K562 (cell line): ENCODE measurements at regions not wholly inside any gene's neighbourhood (a gene's known extent, or its start where the extent isn't known, plus 50 kb on each side); places are given as distances from the start of the nearest gene placed in this dataset.

Source experiments
- ATAC-seq: fragments of 200-7000 bp; cut with Tn5 transposase; 3 replicates; pipeline ENCODE4 v1.9.1; 2020; ENCODE audit warnings: moderate library complexity
- BruUV-seq: library from RNA; stranded (reverse); fragments of 400-500 nt; replicated peaks from 2 replicates; lab custom pipeline; 2021; lab: Mats Ljungman, UMichigan
- CTCF ChIA-PET: fragments of 300-600 bp; formaldehyde crosslinking; extraction: SDS; loops from one replicate; lab custom pipeline; 2021; ENCODE audit warnings: low intra/inter-chr PET ratio; lab: Yijun Ruan, JAX
- POLR2A ChIA-PET: fragments of 300-600, 350-650 bp; sonication (Branson Sonifier 250); formaldehyde crosslinking; extraction: SDS; loops from one replicate; lab custom pipeline; 2021; ENCODE audit warnings: antibody characterized with exemption, inconsistent platforms; lab: Yijun Ruan, JAX
- DNase-seq, 4 experiments: peaks; one replicate each; pipeline versions ENCODE4 v3.0.0 to v3.0.0-alpha.2; 2011 to 2018; ENCODE audit warnings: low spot score in 3 of 4, mixed read lengths in 3 of 4; ENCODE audit errors: extremely low read depth in 1 of 4
- FAIRE-seq: peaks from 2 replicates; lab custom pipeline; 2011; peaks lifted over from hg19 to GRCh38; lab: Jason Lieb, UNC
- H2AFZ ChIP-seq: 2 replicates; pipeline ENCODE4 v1.6.0; 2011; ENCODE audit warnings: low read depth, low read length, control low read depth, inconsistent platforms
- H3K27ac ChIP-seq: fragments of 200-600 bp; 3 replicates; pipeline ENCODE4 v1.8.0; 2011; ENCODE audit warnings: low read depth, mild to moderate bottlenecking, control low read depth, inconsistent platforms, low read length, moderate library complexity, mixed read lengths; ENCODE audit errors: extremely low read depth
- H3K27me3 ChIP-seq, 2 experiments: fragments of 300-600 bp in 1 of 2; 2 replicates in 1 of 2; 3 replicates in 1 of 2; pipeline versions ENCODE4 v1.6.0 to v1.8.0; 2011; ENCODE audit warnings: inconsistent platforms in 2 of 2, low read length in 2 of 2, mild to moderate bottlenecking in 1 of 2, mixed read lengths in 1 of 2, moderate library complexity in 1 of 2; ENCODE audit not compliant: control insufficient read depth in 2 of 2, insufficient read depth in 2 of 2
- H3K36me3 ChIP-seq: fragments of 300-600 bp; 3 replicates; pipeline ENCODE4 v1.8.0; 2011; ENCODE audit warnings: mild to moderate bottlenecking, low read length, inconsistent platforms; ENCODE audit not compliant: control insufficient read depth, insufficient read depth
- H3K4me1 ChIP-seq, 2 experiments: fragments of 200-600 bp in 1 of 2; replicated peaks in 1 of 2; 2 replicates in 1 of 2; 3 replicates in 1 of 2; pipeline versions ENCODE4 v1.5.1 to v1.8.0; 2011; ENCODE audit warnings: inconsistent platforms in 2 of 2, low read length in 2 of 2, mild to moderate bottlenecking in 1 of 2, mixed read lengths in 1 of 2, moderate library complexity in 1 of 2; ENCODE audit not compliant: control insufficient read depth in 2 of 2, insufficient read depth in 2 of 2
- H3K4me2 ChIP-seq: 2 replicates; pipeline ENCODE4 v1.6.1; 2011; ENCODE audit warnings: low read length, control low read depth, inconsistent platforms, mixed read lengths; ENCODE audit not compliant: insufficient read depth
- H3K4me3 ChIP-seq: fragments of 200-600 bp; sonication (generic), shearing (Covaris generic); 2 replicates; pipeline ENCODE4 v1.5.1; 2016; ENCODE audit warnings: control low read depth, inconsistent platforms
- H3K79me2 ChIP-seq: fragments of 200-600 bp; 3 replicates; pipeline ENCODE4 v1.8.0; 2011; ENCODE audit warnings: low read length, inconsistent platforms; ENCODE audit not compliant: control insufficient read depth, insufficient read depth
- H3K9ac ChIP-seq, 2 experiments: 2 replicates each; pipeline versions ENCODE4 v1.6.0 to v1.6.1; 2011; ENCODE audit warnings: low read depth in 2 of 2, low read length in 2 of 2, control low read depth in 1 of 2, inconsistent platforms in 1 of 2, mild to moderate bottlenecking in 1 of 2, mixed read lengths in 1 of 2; ENCODE audit not compliant: insufficient read depth in 1 of 2
- H3K9me1 ChIP-seq: one replicate; pipeline ENCODE4 v1.6.0; 2011; ENCODE audit warnings: inconsistent platforms, mild to moderate bottlenecking, low read length, moderate library complexity; ENCODE audit not compliant: control insufficient read depth, insufficient read depth
- H3K9me3 ChIP-seq: replicated peaks from 2 replicates; pipeline ENCODE4 v1.5.1; 2011; ENCODE audit warnings: low read depth, low read length, inconsistent platforms; ENCODE audit not compliant: control insufficient read depth, insufficient read depth
- H4K20me1 ChIP-seq: replicated peaks from 2 replicates; pipeline ENCODE4 v1.6.1; 2011; ENCODE audit warnings: low read length, inconsistent platforms, mixed read lengths; ENCODE audit not compliant: control insufficient read depth, insufficient read depth
- NFIC ChIP-seq: fragments of 450-650 bp; IDR thresholded peaks from 2 replicates; pipeline ENCODE4 v1.6.1; 2017; ENCODE audit warnings: mild to moderate bottlenecking, inconsistent platforms
- NFIX ChIP-seq: fragments of 250-450 bp; sonication (Bioruptor Pico); IDR thresholded peaks from 2 replicates; pipeline ENCODE4 v1.4.0; 2020; ENCODE audit warnings: low read depth, mild to moderate bottlenecking, moderate library complexity
- SMARCE1 ChIP-seq: fragments of 450-650 bp; IDR thresholded peaks from 2 replicates; pipeline ENCODE4 v1.7.1; 2016; ENCODE audit warnings: mild to moderate bottlenecking
- ZNF12 ChIP-seq: sonication (generic); formaldehyde crosslinking; IDR thresholded peaks from 2 replicates; pipeline ENCODE4 v1.4.0; 2020; ENCODE audit warnings: mild to moderate bottlenecking, missing genetic modification reagents
- WGBS: fragments of 100-300 bp; shearing (Covaris generic); methylation state at CpG from one replicate; pipeline ENCODE4 v1.1.6; 2016; ENCODE audit warnings: low coverage, mixed read lengths; ENCODE audit not compliant: insufficient coverage; ENCODE audit errors: missing lambda C conversion rate; 5-methylcytosine and 5-hydroxymethylcytosine counted together
- in situ Hi-C: fragments of 300-500 bp; cut with MboI; formaldehyde crosslinking; loops from 4 replicates; pipeline ENCODE4 v1.15.0; 2018; ENCODE audit warnings: inconsistent platforms, mixed read lengths
- intact Hi-C: fragments of 100-400 bp; cut with micrococcal nuclease; formaldehyde crosslinking; loops from 2 replicates; pipeline ENCODE4 v1.14.2; 2022
- TF ChIP-seq, protein P1 (sequence below): fragments of 450-650 bp; IDR thresholded peaks from 2 replicates; pipeline ENCODE4 v1.6.1; 2016; ENCODE audit warnings: missing biosample characterization, missing genetic modification characterization
- TF ChIP-seq, protein P2 (sequence below): sonication (generic); IDR thresholded peaks from 2 replicates; pipeline ENCODE4 v1.6.1; 2016
- TF ChIP-seq, protein P3 (sequence below): IDR thresholded peaks from 2 replicates; pipeline ENCODE4 v1.6.1; 2012; ENCODE audit warnings: low read depth, low read length, improper control_type of control experiment, borderline replicate concordance

DNA sequence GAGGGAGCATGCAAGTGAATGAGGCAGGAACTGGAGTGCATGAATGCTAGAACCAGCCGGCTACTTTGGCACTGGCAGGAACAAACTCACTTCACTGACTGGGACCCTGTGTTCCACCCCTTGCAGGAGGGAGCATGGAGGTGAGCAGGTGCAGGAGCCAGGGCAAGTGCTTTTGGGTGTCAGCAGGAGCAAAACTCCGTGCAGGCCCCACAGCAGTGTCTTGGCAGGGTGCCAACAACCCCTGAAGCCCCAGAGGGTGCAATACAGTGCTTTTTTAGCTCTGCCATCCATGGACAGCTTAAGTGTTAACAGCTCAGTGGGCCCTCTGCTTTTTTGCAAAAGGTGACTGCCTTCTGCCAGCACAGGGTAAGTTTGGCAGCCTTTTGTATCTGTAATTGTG is 245.8 kb upstream of the PCSK5 start:
- POLR2A ChIA-PET, result no interaction called here
- Histone ChIP-seq H3K27ac (no peak overlapping the region), H3K9me3 (no peaks in the 10 kb centered on the region), H3K4me2 (no peak overlapping the region), H3K9ac (no peak overlapping the region), H3K27me3 (no peaks in the 10 kb centered on the region), H3K9me1 (no peaks in the 10 kb centered on the region), H3K4me3 (no peak overlapping the region), H2AFZ (no peak overlapping the region), H3K79me2 (no peaks in the 10 kb centered on the region), H4K20me1 (no peaks in the 10 kb centered on the region), H3K4me1 (no peaks in the 10 kb centered on the region), H3K36me3 (no peaks in the 10 kb centered on the region)
- DNase-seq, result no peak
- BruUV-seq, result no TSS peak
- CTCF ChIA-PET, result no interaction called here
- no peak for ATAC-seq
- no peak for FAIRE-seq
- no peak for TF ChIP-seq ZNF12 (CRISPR knock-in tag)
- TF ChIP-seq, protein P1, sequence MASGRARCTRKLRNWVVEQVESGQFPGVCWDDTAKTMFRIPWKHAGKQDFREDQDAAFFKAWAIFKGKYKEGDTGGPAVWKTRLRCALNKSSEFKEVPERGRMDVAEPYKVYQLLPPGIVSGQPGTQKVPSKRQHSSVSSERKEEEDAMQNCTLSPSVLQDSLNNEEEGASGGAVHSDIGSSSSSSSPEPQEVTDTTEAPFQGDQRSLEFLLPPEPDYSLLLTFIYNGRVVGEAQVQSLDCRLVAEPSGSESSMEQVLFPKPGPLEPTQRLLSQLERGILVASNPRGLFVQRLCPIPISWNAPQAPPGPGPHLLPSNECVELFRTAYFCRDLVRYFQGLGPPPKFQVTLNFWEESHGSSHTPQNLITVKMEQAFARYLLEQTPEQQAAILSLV (tag), result no peak
- TF ChIP-seq NFIC, result peak; percentile 86
- TF ChIP-seq NFIX (CRISPR knock-in tag), result peak; percentile 71
- intact Hi-C loops (no loop called here), in situ Hi-C loops (no loop called here)
- WGBS, result no CpG with 5 or more reads among the region's 2 CpGs

DNA sequence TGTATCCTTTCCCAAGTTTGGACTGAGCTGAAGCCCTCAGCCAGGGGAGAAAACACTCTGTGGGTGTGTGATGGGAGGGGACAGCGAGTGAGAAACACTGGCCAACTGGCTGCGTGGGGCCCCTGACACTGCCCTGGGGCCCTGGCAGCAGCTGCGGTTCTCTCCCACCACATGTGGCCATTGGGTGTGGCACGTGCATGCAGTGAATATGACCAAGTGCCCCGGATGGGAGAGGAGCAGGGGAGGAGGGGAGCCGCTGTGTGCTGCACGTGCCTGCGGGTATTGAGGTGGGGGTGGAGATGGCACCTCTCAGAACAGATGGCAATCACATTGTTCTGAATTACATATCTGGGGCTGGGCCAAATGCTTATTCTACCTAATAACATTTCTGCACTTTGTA is 242.4 kb upstream of the PCSK5 start:
- H2AFZ ChIP-seq, result no peak overlapping the region
- no peak for DNase-seq
- POLR2A ChIA-PET, result no interaction called here
- ATAC-seq, result no peak
- H3K27ac ChIP-seq, result no peak overlapping the region
- no TSS peak for BruUV-seq
- TF ChIP-seq, protein P2, sequence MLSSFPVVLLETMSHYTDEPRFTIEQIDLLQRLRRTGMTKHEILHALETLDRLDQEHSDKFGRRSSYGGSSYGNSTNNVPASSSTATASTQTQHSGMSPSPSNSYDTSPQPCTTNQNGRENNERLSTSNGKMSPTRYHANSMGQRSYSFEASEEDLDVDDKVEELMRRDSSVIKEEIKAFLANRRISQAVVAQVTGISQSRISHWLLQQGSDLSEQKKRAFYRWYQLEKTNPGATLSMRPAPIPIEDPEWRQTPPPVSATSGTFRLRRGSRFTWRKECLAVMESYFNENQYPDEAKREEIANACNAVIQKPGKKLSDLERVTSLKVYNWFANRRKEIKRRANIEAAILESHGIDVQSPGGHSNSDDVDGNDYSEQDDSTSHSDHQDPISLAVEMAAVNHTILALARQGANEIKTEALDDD, result no peak
- TF ChIP-seq, protein P3, sequence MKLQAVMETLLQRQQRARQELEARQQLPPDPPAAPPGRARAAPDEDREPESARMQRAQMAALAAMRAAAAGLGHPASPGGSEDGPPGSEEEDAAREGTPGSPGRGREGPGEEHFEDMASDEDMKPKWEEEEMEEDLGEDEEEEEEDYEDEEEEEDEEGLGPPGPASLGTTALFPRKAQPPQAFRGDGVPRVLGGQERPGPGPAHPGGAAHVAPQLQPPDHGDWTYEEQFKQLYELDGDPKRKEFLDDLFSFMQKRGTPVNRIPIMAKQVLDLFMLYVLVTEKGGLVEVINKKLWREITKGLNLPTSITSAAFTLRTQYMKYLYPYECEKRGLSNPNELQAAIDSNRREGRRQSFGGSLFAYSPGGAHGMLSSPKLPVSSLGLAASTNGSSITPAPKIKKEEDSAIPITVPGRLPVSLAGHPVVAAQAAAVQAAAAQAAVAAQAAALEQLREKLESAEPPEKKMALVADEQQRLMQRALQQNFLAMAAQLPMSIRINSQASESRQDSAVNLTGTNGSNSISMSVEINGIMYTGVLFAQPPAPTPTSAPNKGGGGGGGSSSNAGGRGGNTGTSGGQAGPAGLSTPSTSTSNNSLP, result no peak
- no peak for TF ChIP-seq SMARCE1
- H3K27me3 ChIP-seq, result no peaks in the 10 kb centered on the region
- H3K79me2 ChIP-seq, result no peaks in the 10 kb centered on the region
- intact Hi-C loops, result no loop called here
- CTCF ChIA-PET, result no interaction called here
- H3K4me3 ChIP-seq, result no peak overlapping the region
- H3K4me2 ChIP-seq, result no peak overlapping the region
- no peak for FAIRE-seq
- H3K9me3 ChIP-seq, result no peaks in the 10 kb centered on the region
- no CpG with 5 or more reads among the region's 8 CpGs for WGBS
- H4K20me1 ChIP-seq, result no peaks in the 10 kb centered on the region
- no peaks in the 10 kb centered on the region for H3K4me1 ChIP-seq
- in situ Hi-C loops, result no loop called here
- no peaks in the 10 kb centered on the region for H3K36me3 ChIP-seq
- H3K9ac ChIP-seq, result no peak overlapping the region
- no peaks in the 10 kb centered on the region for H3K9me1 ChIP-seq
